GM12878 (cell line): ENCODE measurements at regions not wholly inside any gene's neighbourhood (a gene's known extent, or its start where the extent isn't known, plus 50 kb on each side); places are given as distances from the start of the nearest gene placed in this dataset.

Source experiments
- ATAC-seq: fragments of 200-7000 bp; cut with Tn5 transposase; 3 replicates; pipeline ENCODE4 v1.9.1; 2020; ENCODE audit warnings: mild to moderate bottlenecking, moderate library complexity
- BruUV-seq: library from RNA; stranded (reverse); fragments of 400-500 nt; replicated peaks from 2 replicates; lab custom pipeline; 2021; lab: Mats Ljungman, UMichigan
- CTCF ChIA-PET: fragments of 300-600 bp; sonication (Branson Sonifier 250); formaldehyde crosslinking; extraction: SDS; loops from one replicate; lab custom pipeline; 2021; ENCODE audit warnings: inconsistent platforms; lab: Yijun Ruan, JAX
- POLR2A ChIA-PET: fragments of 350-600 bp; formaldehyde crosslinking; extraction: SDS; loops from one replicate; lab custom pipeline; 2021; ENCODE audit warnings: inconsistent platforms; lab: Charles Lee
- RAD21 ChIA-PET: fragments of 300-600 bp; sonication (Branson Sonifier 250); formaldehyde crosslinking; loops from one replicate; lab custom pipeline; 2023; ENCODE audit warnings: antibody characterized with exemption; ENCODE audit not compliant: unreplicated experiment; lab: Charles Lee
- SMC1A ChIA-PET: fragments of 300-600 bp; sonication (Branson Sonifier 250); formaldehyde crosslinking; loops from one replicate; lab custom pipeline; 2023; ENCODE audit not compliant: unreplicated experiment, uncharacterized antibody; lab: Charles Lee
- DNase-seq: peaks from one replicate; pipeline ENCODE4 v3.0.0-alpha.2; 2011; ENCODE audit warnings: low read depth, low spot score
- FAIRE-seq: peaks from 3 replicates; lab custom pipeline; 2011; peaks lifted over from hg19 to GRCh38; lab: Jason Lieb, UNC
- H2AFZ ChIP-seq: 2 replicates; pipeline ENCODE4 v1.6.0; 2011; ENCODE audit warnings: low read depth, low read length, control low read depth; ENCODE audit not compliant: control insufficient read depth
- H3K27ac ChIP-seq: 2 replicates; pipeline ENCODE4 v1.5.1; 2011; ENCODE audit warnings: control low read depth; ENCODE audit not compliant: control insufficient read depth, insufficient read depth
- H3K27me3 ChIP-seq, 2 experiments: replicated peaks in 1 of 2; 2 replicates each; pipeline versions ENCODE4 v1.6.0 to v1.6.1; 2011; ENCODE audit warnings: low read length in 1 of 2; ENCODE audit not compliant: control insufficient read depth in 2 of 2, insufficient read depth in 2 of 2
- H3K36me3 ChIP-seq, 2 experiments: 2 replicates each; pipeline ENCODE4 v1.5.1; 2011; ENCODE audit warnings: low read length in 1 of 2; ENCODE audit not compliant: control insufficient read depth in 2 of 2, insufficient read depth in 2 of 2
- H3K4me1 ChIP-seq: 2 replicates; pipeline ENCODE4 v1.6.1; 2011; ENCODE audit warnings: mild to moderate bottlenecking, low read length, moderate library complexity, mixed read lengths; ENCODE audit not compliant: control insufficient read depth, insufficient read depth
- H3K4me2 ChIP-seq: 2 replicates; pipeline ENCODE4 v1.6.0; 2011; ENCODE audit warnings: control low read depth; ENCODE audit not compliant: control insufficient read depth, insufficient read depth
- H3K4me3 ChIP-seq: fragments of 200-600 bp; sonication (generic); 2 replicates; pipeline ENCODE4 v1.5.1; 2016
- H3K79me2 ChIP-seq: 2 replicates; pipeline ENCODE4 v1.6.0; 2011; ENCODE audit warnings: low read length; ENCODE audit not compliant: control insufficient read depth, insufficient read depth
- H3K9ac ChIP-seq: 2 replicates; pipeline ENCODE4 v1.8.0; 2011; ENCODE audit warnings: low read length, control low read depth, mixed read lengths; ENCODE audit not compliant: control insufficient read depth, insufficient read depth
- H3K9me3 ChIP-seq: replicated peaks from 3 replicates; pipeline ENCODE4 v1.5.1; 2011; ENCODE audit warnings: mild to moderate bottlenecking, low read length; ENCODE audit not compliant: control insufficient read depth, insufficient read depth
- H4K20me1 ChIP-seq: 2 replicates; pipeline ENCODE4 v1.6.0; 2011; ENCODE audit not compliant: control insufficient read depth, insufficient read depth
- BACH1 ChIP-seq: fragments of 450-650 bp; IDR thresholded peaks from 2 replicates; pipeline ENCODE4 v1.6.1; 2017; ENCODE audit warnings: mild to moderate bottlenecking, borderline replicate concordance
- BRCA1 ChIP-seq: IDR thresholded peaks from 2 replicates; pipeline ENCODE4 v1.6.1; 2011; ENCODE audit warnings: low read depth, low read length, improper control_type of control experiment
- EED ChIP-seq: sonication (generic); IDR thresholded peaks from 2 replicates; pipeline ENCODE4 v1.6.1; 2016; ENCODE audit warnings: antibody characterized with exemption, low read depth
- MYB ChIP-seq: fragments of 150-350 bp; IDR thresholded peaks from 2 replicates; pipeline ENCODE4 v1.6.1; 2014; ENCODE audit warnings: mild to moderate bottlenecking, low read depth, low read length, borderline replicate concordance
- NR2F1 ChIP-seq: fragments of 450-650 bp; conservative IDR thresholded peaks from 2 replicates; pipeline ENCODE4 v1.6.1; 2017; ENCODE audit warnings: mild to moderate bottlenecking
- POLR2AphosphoS2 ChIP-seq: IDR thresholded peaks from 2 replicates; pipeline ENCODE4 v1.6.1; 2011; ENCODE audit warnings: low read depth, mild to moderate bottlenecking, low read length, improper control_type of control experiment, moderate library complexity
- RAD21 ChIP-seq: IDR thresholded peaks from 2 replicates; pipeline ENCODE4 v1.6.1; 2011; ENCODE audit warnings: mild to moderate bottlenecking, low read depth, low read length, moderate library complexity; ENCODE audit not compliant: insufficient read depth
- ZBED1 ChIP-seq: IDR thresholded peaks from 2 replicates; pipeline ENCODE4 v1.6.1; 2016; ENCODE audit warnings: borderline replicate concordance
- WGBS: methylation state at CpG from one replicate; pipeline ENCODE4 v1.1.6; 2016; ENCODE audit warnings: low lambda C conversion rate; ENCODE audit not compliant: insufficient replicate concordance, insufficient coverage; ENCODE audit errors: missing lambda C conversion rate; 5-methylcytosine and 5-hydroxymethylcytosine counted together
- in situ Hi-C: fragments of 300-500 bp; cut with MboI; formaldehyde crosslinking; loops from 9 replicates; pipeline ENCODE4 v1.14.3; 2018; ENCODE audit warnings: mixed read lengths
- intact Hi-C: fragments of 100-400 bp; cut with micrococcal nuclease; formaldehyde crosslinking; loops from one replicate; pipeline ENCODE4 v1.14.2; 2022; ENCODE audit not compliant: unreplicated experiment
- TF ChIP-seq, protein P1 (sequence below): IDR thresholded peaks from 2 replicates; pipeline ENCODE4 v1.6.1; 2011; ENCODE audit warnings: mild to moderate bottlenecking, low read depth, low read length, moderate library complexity; ENCODE audit not compliant: insufficient replicate concordance

DNA sequence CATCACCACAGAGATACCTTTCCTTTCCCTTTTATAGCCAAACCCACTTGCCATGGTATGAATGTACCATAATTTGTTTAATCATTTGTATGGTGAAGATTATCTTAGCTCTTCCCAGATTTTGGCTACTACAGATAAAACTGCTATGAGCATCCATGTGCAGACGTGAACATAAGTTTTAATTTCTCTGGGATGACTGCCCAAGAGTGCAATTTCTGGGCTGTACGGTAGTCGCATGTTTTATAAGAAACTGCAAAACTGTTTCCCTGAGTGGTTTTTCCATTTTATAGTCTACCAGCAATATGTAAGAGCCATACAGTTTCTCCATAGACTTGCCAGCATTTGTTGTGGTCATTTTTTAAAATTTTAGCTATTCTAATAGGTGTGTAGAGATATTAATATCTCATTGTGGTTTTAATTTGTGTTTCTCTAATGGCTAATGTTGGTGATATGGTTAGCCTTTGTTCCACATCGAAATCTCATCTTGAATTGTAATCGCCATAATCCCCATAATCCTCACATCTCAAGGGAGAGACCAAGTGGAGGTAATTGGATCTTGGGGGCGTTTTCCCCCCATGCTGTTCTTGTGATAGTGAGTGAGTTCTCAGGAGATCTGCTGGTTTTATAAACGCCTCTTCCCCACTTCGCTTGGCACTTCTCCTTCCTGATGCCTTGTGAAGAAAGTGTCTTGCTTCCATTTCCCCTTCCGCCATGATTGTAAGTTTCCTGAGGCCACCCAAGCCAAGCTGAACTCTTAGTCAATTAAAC, 628.5 kb upstream of the KLHL29 start:
- RAD21 ChIA-PET: no interaction called here
- in situ Hi-C loops: no loop called here
- ATAC-seq: no peak
- DNase-seq: no peak
- H3K4me2 ChIP-seq: no peak overlapping the region
- H4K20me1 ChIP-seq: no peaks in the 10 kb centered on the region
- intact Hi-C loops: no loop called here
- no peaks in the 10 kb centered on the region for H3K9me3 ChIP-seq
- no peak for FAIRE-seq
- no peaks in the 10 kb centered on the region for H3K36me3 ChIP-seq
- H3K4me1 ChIP-seq: no peaks in the 10 kb centered on the region
- no peak overlapping the region for H3K4me3 ChIP-seq
- CTCF ChIA-PET: no interaction called here
- SMC1A ChIA-PET: no interaction called here
- H3K27me3 ChIP-seq: no peaks in the 10 kb centered on the region
- POLR2A ChIA-PET: no interaction called here
- no peak overlapping the region for H3K9ac ChIP-seq
- TF ChIP-seq BRCA1 (no peak), EED (no peak), ZBED1 (no peak), RAD21 (no peak), BACH1 (no peak), POLR2AphosphoS2 (no peak), MYB (no peak), NR2F1 (no peak)
- TF ChIP-seq, protein P1, sequence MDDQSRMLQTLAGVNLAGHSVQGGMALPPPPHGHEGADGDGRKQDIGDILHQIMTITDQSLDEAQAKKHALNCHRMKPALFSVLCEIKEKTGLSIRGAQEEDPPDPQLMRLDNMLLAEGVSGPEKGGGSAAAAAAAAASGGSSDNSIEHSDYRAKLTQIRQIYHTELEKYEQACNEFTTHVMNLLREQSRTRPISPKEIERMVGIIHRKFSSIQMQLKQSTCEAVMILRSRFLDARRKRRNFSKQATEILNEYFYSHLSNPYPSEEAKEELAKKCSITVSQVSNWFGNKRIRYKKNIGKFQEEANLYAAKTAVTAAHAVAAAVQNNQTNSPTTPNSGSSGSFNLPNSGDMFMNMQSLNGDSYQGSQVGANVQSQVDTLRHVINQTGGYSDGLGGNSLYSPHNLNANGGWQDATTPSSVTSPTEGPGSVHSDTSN: no peak
- H3K27ac ChIP-seq: no peak overlapping the region
- H2AFZ ChIP-seq: no peak overlapping the region
- no peaks in the 10 kb centered on the region for H3K79me2 ChIP-seq
- BruUV-seq: no TSS peak
- WGBS: 27% methylated on average over 9 of the region's 9 CpGs
